ENCODE measurements at regions not wholly inside any gene's neighbourhood (a gene's known extent, or its start where the extent isn't known, plus 50 kb on each side); places are given as distances from the start of the nearest gene placed in this dataset.

GRCh38 chr4:10312568-10312967 is 144.7 kb downstream of the ZNF518B start:
- Histone ChIP-seq H3K27ac (ENCODE audit: low read length) (no peak overlapping the region), H4K20me1 (ENCODE audit: insufficient read depth, low read length) (no peaks in the 10 kb centered on the region), H3K79me2 (ENCODE audit: insufficient read depth, low read length) (no peaks in the 10 kb centered on the region), H3K9ac (ENCODE audit: low read depth, low read length) (no peak overlapping the region), H3K4me3 (ENCODE audit: low read depth in 1 of 2, low read length in 2 of 2) (no peak overlapping the region), H3K36me3 (ENCODE audit: insufficient read depth, low read length) (no peaks in the 10 kb centered on the region), H3K4me1 (ENCODE audit: insufficient read depth, low read length) (no peaks in the 10 kb centered on the region), H3K4me2 (ENCODE audit: insufficient read depth, low read length) (no peak overlapping the region), H3K9me3 (ENCODE audit: insufficient read depth, low read length, severe bottlenecking) (no peaks in the 10 kb centered on the region), H2AFZ (ENCODE audit: low read depth, low read length) (no peak overlapping the region), H3K27me3 (ENCODE audit: insufficient read depth, low read length, poor library complexity) (no peaks in the 10 kb centered on the region)
- no peak for ATAC-seq (ENCODE audit: insufficient read depth, low read depth)
- no peak for TF ChIP-seq EZH2 (IDR thresholded peaks at IDR 0.05; ENCODE audit: borderline replicate concordance, low read depth, low read length, severe bottlenecking)
- no peak for DNase-seq

- no peak for DNase-seq
- H4K20me1 ChIP-seq (ENCODE audit: insufficient read depth, low read length) = no peaks in the 10 kb centered on the region
- H3K9me3 ChIP-seq (ENCODE audit: insufficient read depth, low read length, severe bottlenecking) = no peaks in the 10 kb centered on the region
- H2AFZ ChIP-seq (ENCODE audit: low read depth, low read length) = no peak overlapping the region
- no peaks in the 10 kb centered on the region for H3K4me1 ChIP-seq (ENCODE audit: insufficient read depth, low read length)
- H3K9ac ChIP-seq (ENCODE audit: low read depth, low read length) = no peak overlapping the region
- H3K4me3 ChIP-seq (ENCODE audit: low read depth in 1 of 2, low read length in 2 of 2) = no peak overlapping the region
- TF ChIP-seq CTCF (IDR thresholded peaks at IDR 0.05; ENCODE audit: borderline replicate concordance, extremely low read depth, low read length, poor library complexity, severe bottlenecking) (no peak), EZH2 (IDR thresholded peaks at IDR 0.05; ENCODE audit: borderline replicate concordance, low read depth, low read length, severe bottlenecking) (no peak)
- H3K36me3 ChIP-seq (ENCODE audit: insufficient read depth, low read length) = no peaks in the 10 kb centered on the region
- H3K27ac ChIP-seq (ENCODE audit: low read length) = no peak overlapping the region
- ATAC-seq (ENCODE audit: insufficient read depth, low read depth) = no peak
- H3K27me3 ChIP-seq (ENCODE audit: insufficient read depth, low read length, poor library complexity) = no peaks in the 10 kb centered on the region
- H3K4me2 ChIP-seq (ENCODE audit: insufficient read depth, low read length) = no peak overlapping the region
- H3K79me2 ChIP-seq (ENCODE audit: insufficient read depth, low read length) = no peaks in the 10 kb centered on the region
These were observed 145.3 kb downstream of the ZNF518B start for GRCh38 chr4:10311939-10312338.

- Histone ChIP-seq H4K20me1 (ENCODE audit: insufficient read depth, low read length) (no peaks in the 10 kb centered on the region), H3K27me3 (ENCODE audit: insufficient read depth, low read length, poor library complexity) (no peaks in the 10 kb centered on the region), H3K36me3 (ENCODE audit: insufficient read depth, low read length) (no peaks in the 10 kb centered on the region), H3K4me2 (ENCODE audit: insufficient read depth, low read length) (no peak overlapping the region), H2AFZ (ENCODE audit: low read depth, low read length) (no peak overlapping the region), H3K27ac (ENCODE audit: low read length) (no peak overlapping the region), H3K4me3 (ENCODE audit: low read depth in 1 of 2, low read length in 2 of 2) (no peak overlapping the region), H3K9me3 (ENCODE audit: insufficient read depth, low read length, severe bottlenecking) (no peaks in the 10 kb centered on the region), H3K4me1 (ENCODE audit: insufficient read depth, low read length) (no peaks in the 10 kb centered on the region), H3K9ac (ENCODE audit: low read depth, low read length) (no peak overlapping the region), H3K79me2 (ENCODE audit: insufficient read depth, low read length) (no peaks in the 10 kb centered on the region)
- DNase-seq = no peak
- TF ChIP-seq CTCF (IDR thresholded peaks at IDR 0.05; ENCODE audit: borderline replicate concordance, extremely low read depth, low read length, poor library complexity, severe bottlenecking) (no peak), EZH2 (IDR thresholded peaks at IDR 0.05; ENCODE audit: borderline replicate concordance, low read depth, low read length, severe bottlenecking) (no peak)
- no peak for ATAC-seq (ENCODE audit: insufficient read depth, low read depth)
These were observed 151.4 kb downstream of the ZNF518B start for GRCh38 chr4:10305816-10306215.

- Histone ChIP-seq H3K4me1 (ENCODE audit: insufficient read depth, low read length) (no peaks in the 10 kb centered on the region), H4K20me1 (ENCODE audit: insufficient read depth, low read length) (no peaks in the 10 kb centered on the region), H3K27me3 (ENCODE audit: insufficient read depth, low read length, poor library complexity) (no peaks in the 10 kb centered on the region), H3K9me3 (ENCODE audit: insufficient read depth, low read length, severe bottlenecking) (no peaks in the 10 kb centered on the region), H3K36me3 (ENCODE audit: insufficient read depth, low read length) (no peaks in the 10 kb centered on the region), H3K4me2 (ENCODE audit: insufficient read depth, low read length) (no peak overlapping the region), H3K27ac (ENCODE audit: low read length) (no peak overlapping the region), H3K79me2 (ENCODE audit: insufficient read depth, low read length) (no peaks in the 10 kb centered on the region), H2AFZ (ENCODE audit: low read depth, low read length) (no peak overlapping the region), H3K9ac (ENCODE audit: low read depth, low read length) (no peak overlapping the region), H3K4me3 (ENCODE audit: low read depth in 1 of 2, low read length in 2 of 2) (no peak overlapping the region)
- no peak for ATAC-seq (ENCODE audit: insufficient read depth, low read depth)
- DNase-seq = no peak
- TF ChIP-seq EZH2 (IDR thresholded peaks at IDR 0.05; ENCODE audit: borderline replicate concordance, low read depth, low read length, severe bottlenecking) = no peak
- TF ChIP-seq CTCF (IDR thresholded peaks at IDR 0.05; ENCODE audit: borderline replicate concordance, extremely low read depth, low read length, poor library complexity, severe bottlenecking) = no peak
These were observed 153.9 kb downstream of the ZNF518B start for GRCh38 chr4:10303291-10303690.

Data from DND-41 (cell line).